ENCODE measurements at regions not wholly inside any gene's neighbourhood (a gene's known extent, or its start where the extent isn't known, plus 50 kb on each side); places are given as distances from the start of the nearest gene placed in this dataset.

DNA sequence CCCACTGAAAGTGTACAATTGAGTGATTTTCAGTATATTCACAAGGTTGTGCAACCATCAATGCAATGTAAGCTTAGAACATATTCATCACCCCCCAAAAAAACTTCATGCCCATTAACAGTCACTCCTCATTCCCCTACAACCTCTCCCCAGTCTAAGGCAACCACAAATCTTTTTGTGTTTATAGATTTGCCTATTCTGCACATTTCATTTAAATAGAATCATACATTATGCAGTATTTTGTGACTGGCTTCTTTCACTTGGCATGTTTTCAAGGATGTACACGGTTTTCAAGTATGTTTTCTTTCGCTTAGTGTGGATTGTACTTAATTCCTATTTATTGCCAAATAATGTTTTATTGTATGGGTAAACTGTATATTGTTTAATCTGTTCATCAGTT is 95.6 kb upstream of the ADRA1D start:
- no peak for DNase-seq (ENCODE audit: extremely low read depth, low read depth)
- TF ChIP-seq, protein P1, sequence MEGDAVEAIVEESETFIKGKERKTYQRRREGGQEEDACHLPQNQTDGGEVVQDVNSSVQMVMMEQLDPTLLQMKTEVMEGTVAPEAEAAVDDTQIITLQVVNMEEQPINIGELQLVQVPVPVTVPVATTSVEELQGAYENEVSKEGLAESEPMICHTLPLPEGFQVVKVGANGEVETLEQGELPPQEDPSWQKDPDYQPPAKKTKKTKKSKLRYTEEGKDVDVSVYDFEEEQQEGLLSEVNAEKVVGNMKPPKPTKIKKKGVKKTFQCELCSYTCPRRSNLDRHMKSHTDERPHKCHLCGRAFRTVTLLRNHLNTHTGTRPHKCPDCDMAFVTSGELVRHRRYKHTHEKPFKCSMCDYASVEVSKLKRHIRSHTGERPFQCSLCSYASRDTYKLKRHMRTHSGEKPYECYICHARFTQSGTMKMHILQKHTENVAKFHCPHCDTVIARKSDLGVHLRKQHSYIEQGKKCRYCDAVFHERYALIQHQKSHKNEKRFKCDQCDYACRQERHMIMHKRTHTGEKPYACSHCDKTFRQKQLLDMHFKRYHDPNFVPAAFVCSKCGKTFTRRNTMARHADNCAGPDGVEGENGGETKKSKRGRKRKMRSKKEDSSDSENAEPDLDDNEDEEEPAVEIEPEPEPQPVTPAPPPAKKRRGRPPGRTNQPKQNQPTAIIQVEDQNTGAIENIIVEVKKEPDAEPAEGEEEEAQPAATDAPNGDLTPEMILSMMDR (IDR thresholded peaks at IDR 0.05; ENCODE audit: low read depth, low read length): no peak

DNA sequence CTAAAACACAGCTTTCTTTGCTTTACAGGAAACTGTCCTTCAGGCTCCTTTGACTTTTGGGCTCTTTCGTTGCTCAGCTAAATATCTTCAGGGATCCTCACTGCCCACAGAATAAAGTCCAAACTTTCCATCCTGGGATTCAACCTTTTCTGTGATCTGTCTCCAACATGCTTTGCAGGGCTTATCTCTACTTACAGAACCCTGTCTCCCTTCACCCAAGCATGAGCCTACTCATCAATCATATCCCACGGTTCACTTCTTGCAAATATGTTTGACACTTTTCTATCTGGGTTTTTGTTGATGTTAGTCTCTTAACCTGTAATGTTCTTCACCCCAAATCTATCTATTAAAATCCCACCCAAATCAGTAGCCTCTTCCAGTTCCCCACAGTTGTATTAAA is 93.5 kb upstream of the ADRA1D start:
- no peak for DNase-seq (ENCODE audit: extremely low read depth, low read depth)
- TF ChIP-seq, protein P1 (IDR thresholded peaks at IDR 0.05; ENCODE audit: low read depth, low read length): no peak

DNA sequence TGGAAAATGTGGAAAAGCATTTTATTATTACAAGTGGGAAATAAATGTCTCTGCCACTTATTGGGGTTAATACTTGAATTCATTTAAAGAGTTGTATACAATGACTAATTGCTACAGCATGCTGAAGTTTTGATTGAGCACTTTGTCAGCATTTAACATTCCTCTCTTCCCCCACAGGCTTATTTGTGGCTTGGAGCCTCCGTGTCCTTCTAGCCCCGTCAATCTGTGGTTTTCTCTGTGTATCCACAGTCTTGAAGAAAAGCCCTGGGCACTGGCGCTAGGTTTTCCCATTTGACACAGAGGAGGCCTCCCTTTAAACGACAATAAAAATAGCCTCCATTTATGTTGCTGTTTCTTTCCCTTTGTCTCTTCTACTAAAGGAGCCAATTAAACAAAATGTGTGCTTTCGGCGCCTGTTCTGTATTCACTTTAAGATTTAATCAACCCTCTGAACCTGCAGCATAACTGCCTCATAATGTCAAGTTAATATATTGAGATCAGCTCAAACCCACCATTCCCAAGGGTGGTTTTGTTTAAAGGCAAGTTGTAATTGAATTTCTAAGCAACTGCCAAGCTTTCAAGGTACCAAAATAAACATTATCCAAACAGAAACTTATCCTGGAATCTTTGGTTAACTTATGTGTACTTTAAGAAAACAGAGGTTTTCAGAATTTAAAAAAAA is 92.9 kb upstream of the ADRA1D start:
- TF ChIP-seq, protein P1 (IDR thresholded peaks at IDR 0.05; ENCODE audit: low read depth, low read length): no peak
- DNase-seq (ENCODE audit: extremely low read depth, low read depth): peak; percentile 39

DNA sequence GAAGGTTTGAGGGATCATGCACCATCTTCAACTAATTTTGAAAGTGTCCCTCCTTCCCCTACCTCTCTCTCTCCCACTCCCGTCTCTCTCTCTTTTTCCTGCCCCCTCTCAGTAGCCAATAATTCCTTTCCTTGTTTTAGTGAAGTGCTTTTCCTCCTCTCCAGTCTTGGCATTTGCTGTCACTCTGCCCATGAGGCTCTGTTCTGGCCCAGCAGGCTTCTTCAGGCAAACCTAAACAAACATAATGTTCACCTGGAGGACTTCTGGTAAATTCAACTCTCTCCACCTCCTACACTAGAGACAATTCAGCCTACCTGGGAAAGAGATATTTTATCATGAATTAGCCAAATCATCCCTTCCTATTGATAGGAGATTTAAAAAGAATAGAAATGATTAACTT is 86.6 kb upstream of the ADRA1D start:
- no peak for DNase-seq (ENCODE audit: extremely low read depth, low read depth)
- TF ChIP-seq, protein P1 (IDR thresholded peaks at IDR 0.05; ENCODE audit: low read depth, low read length): no peak

DNA sequence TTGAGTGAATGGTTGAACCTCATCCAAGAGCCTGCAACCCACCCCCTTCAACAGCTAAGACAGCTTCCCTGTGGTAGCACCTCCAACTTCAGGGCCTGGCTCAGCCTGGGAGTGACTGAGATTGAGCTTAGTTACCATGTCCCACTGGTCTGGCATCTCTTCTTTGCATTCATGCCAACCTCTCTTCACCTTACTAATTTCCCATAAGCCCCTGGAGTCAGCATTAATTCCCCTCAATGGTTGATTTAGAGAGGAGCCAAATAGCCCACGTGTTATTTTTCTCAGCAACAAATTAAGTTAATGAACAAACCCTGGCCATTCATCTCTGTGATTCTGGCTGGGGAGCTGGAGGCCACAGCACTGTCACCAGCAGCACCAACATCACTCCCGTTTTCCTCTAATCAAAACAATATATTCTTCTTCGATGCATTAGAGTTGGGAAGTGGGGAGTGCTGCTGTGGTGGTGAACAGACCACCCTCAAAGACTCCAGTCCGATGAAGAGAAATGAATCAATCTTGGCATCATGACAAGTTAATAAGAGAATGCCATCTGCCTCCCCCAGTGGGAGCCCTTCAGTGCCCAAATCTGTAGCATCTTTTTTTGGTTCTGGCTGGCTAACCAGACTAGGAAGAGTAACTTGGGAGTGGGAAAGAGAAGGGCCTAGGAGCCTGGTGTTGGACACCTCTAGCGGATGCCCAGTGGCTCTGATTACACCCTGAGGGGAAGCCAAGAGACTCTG is 83.2 kb upstream of the ADRA1D start:
- TF ChIP-seq, protein P1 (IDR thresholded peaks at IDR 0.05; ENCODE audit: low read depth, low read length): no peak
- DNase-seq (ENCODE audit: extremely low read depth, low read depth): no peak

DNA sequence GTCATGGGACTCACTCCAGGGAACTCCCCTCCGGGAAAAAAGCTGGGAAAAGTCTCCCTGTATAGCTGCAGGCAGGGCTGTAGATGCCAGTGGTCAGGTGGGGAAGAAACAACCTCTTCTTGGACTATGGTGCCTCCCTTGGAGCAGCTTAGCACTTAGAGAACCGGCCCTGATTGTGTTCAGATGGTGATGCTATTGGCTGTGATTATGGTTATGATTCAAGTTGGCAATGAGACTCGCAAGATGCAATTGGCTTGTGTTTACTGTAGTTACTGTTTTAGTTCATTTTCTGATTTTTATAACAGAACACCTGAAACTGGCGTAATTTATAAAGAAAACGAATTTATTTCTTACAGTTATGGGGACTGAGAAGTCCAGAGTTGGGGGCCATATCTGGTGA is 80.9 kb upstream of the ADRA1D start:
- DNase-seq (ENCODE audit: extremely low read depth, low read depth): no peak
- TF ChIP-seq, protein P1 (IDR thresholded peaks at IDR 0.05; ENCODE audit: low read depth, low read length): no peak

DNA sequence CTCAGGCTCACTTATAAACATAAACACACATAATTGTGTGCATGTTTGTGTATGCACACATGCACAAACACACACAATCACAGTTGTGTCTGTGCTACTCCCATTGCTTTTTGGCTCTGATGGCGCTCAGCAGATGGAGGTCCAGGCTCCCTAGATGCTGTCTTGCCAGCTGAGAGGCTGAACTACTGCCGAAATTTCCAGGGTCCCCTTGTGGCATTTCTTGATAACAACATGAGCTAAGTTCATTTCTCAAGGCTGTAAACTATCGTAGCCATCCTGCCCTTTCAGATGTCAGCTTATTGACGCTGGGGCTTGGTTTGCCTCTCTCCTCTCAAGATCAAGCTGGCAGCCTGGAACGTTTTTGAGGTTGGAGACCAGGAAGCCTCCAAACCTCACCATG is 80.1 kb upstream of the ADRA1D start:
- TF ChIP-seq, protein P1 (IDR thresholded peaks at IDR 0.05; ENCODE audit: low read depth, low read length): no peak
- no peak for DNase-seq (ENCODE audit: extremely low read depth, low read depth)
